HCT116 (cell line): ENCODE measurements at regions not wholly inside any gene's neighbourhood (a gene's known extent, or its start where the extent isn't known, plus 50 kb on each side); places are given as distances from the start of the nearest gene placed in this dataset.

Experiments
- ATAC-seq: fragments of 200-7000 bp; cut with Tn5 transposase; 2 replicates; pipeline ENCODE4 v1.9.1; 2020; ENCODE audit warnings: mild to moderate bottlenecking, moderate library complexity
- BruUV-seq: library from RNA; stranded (reverse); fragments of 400-500 nt; replicated peaks from 2 replicates; lab custom pipeline; 2021; lab: Mats Ljungman, UMichigan
- CTCF ChIA-PET: fragments of 300-600 bp; sonication (Branson Sonifier 250); formaldehyde crosslinking; loops from one replicate; lab custom pipeline; 2021; ENCODE audit warnings: antibody characterized with exemption; lab: Charles Lee
- POLR2A ChIA-PET: fragments of 300-600, 350-600 bp; sonication (Branson Sonifier 250); formaldehyde crosslinking; loops from one replicate; lab custom pipeline; 2021; ENCODE audit warnings: antibody characterized with exemption; lab: Charles Lee
- RAD21 ChIA-PET, 2 experiments: fragments of 300-600 bp; sonication (Branson Sonifier 250); formaldehyde crosslinking; loops; one replicate each; lab custom pipeline; 2023; ENCODE audit warnings: low total read pairs in 2 of 2; ENCODE audit not compliant: uncharacterized antibody in 2 of 2, unreplicated experiment in 2 of 2, low non-redundant PET in 1 of 2; lab: Charles Lee
- DNase-seq: peaks from one replicate; pipeline ENCODE4 v3.0.0-alpha.2; 2010; ENCODE audit warnings: low read depth, low spot score
- H2AFZ ChIP-seq: fragments of 200-600 bp; shearing (Covaris generic), sonication (generic); 2 replicates; pipeline ENCODE4 v1.6.1; 2017; ENCODE audit warnings: low read depth, mixed run types, mixed read lengths, antibody characterized with exemption, low read length; ENCODE audit not compliant: poor library complexity, severe bottlenecking
- H3K27ac ChIP-seq: 2 replicates; pipeline ENCODE4 v1.5.1; 2012; ENCODE audit warnings: low read depth, low read length
- H3K27me3 ChIP-seq: fragments of 200-600 bp; sonication (generic); 2 replicates; pipeline ENCODE4 v1.6.1; 2016; ENCODE audit warnings: mixed run types, low read length, mixed read lengths; ENCODE audit not compliant: insufficient read depth
- H3K36me3 ChIP-seq, 2 experiments: fragments of 200-500 bp in 1 of 2; fragments of 200-600 bp in 1 of 2; sonication (Bioruptor generic) in 1 of 2; sonication (generic) in 1 of 2; 2 replicates each; pipeline versions ENCODE4 v1.5.1 to v1.6.1; 2014 to 2016; ENCODE audit warnings: low read length in 2 of 2, inconsistent platforms in 1 of 2, mixed read lengths in 1 of 2, mixed run types in 1 of 2; ENCODE audit not compliant: insufficient read depth in 2 of 2, control insufficient read depth in 1 of 2
- H3K4me1 ChIP-seq, 2 experiments: fragments of 200-600 bp in 1 of 2; sonication (generic) in 1 of 2; 2 replicates each; pipeline versions ENCODE4 v1.5.1 to v1.6.1; 2012 to 2017; ENCODE audit warnings: low read length in 2 of 2, inconsistent platforms in 1 of 2, mild to moderate bottlenecking in 1 of 2, mixed read lengths in 1 of 2, mixed run types in 1 of 2, moderate library complexity in 1 of 2; ENCODE audit not compliant: insufficient read depth in 2 of 2, control insufficient read depth in 1 of 2
- H3K4me2 ChIP-seq: fragments of 200-600 bp; sonication (generic); 2 replicates; pipeline ENCODE4 v1.6.1; 2017; ENCODE audit warnings: mixed run types, low read length, mixed read lengths
- H3K4me3 ChIP-seq, 2 experiments: fragments of 200-600 bp in 1 of 2; sonication (generic) in 1 of 2; replicated peaks in 1 of 2; 2 replicates each; pipeline ENCODE4 v1.5.1; 2011 to 2016; ENCODE audit warnings: low read length in 2 of 2, control low read depth in 1 of 2, low read depth in 1 of 2, mild to moderate bottlenecking in 1 of 2, mixed read lengths in 1 of 2, mixed run types in 1 of 2
- H3K79me2 ChIP-seq: fragments of 200-600 bp; sonication (generic); 2 replicates; pipeline ENCODE4 v1.6.1; 2017; ENCODE audit warnings: mild to moderate bottlenecking, mixed run types, low read length, moderate library complexity, mixed read lengths; ENCODE audit not compliant: insufficient read depth
- H3K9ac ChIP-seq: fragments of 200-600 bp; sonication (generic); 2 replicates; pipeline ENCODE4 v1.6.1; 2016; ENCODE audit warnings: low read length, mixed read lengths
- H3K9me2 ChIP-seq: fragments of 200-600 bp; sonication (generic), shearing (Covaris generic); 2 replicates; pipeline ENCODE4 v1.6.1; 2017; ENCODE audit warnings: mixed run types, mild to moderate bottlenecking, moderate library complexity; ENCODE audit not compliant: insufficient read depth
- H3K9me3 ChIP-seq, 2 experiments: fragments of 200-500 bp in 1 of 2; fragments of 200-600 bp in 1 of 2; sonication (Bioruptor generic) in 1 of 2; sonication (generic) in 1 of 2; 2 replicates each; pipeline ENCODE4 v1.6.1; 2014 to 2017; ENCODE audit warnings: low read length in 2 of 2, mixed read lengths in 2 of 2, inconsistent platforms in 1 of 2, low read depth in 1 of 2, mild to moderate bottlenecking in 1 of 2, mixed run types in 1 of 2, moderate library complexity in 1 of 2; ENCODE audit not compliant: control insufficient read depth in 1 of 2, insufficient read depth in 1 of 2
- H4K20me1 ChIP-seq: fragments of 200-600 bp; sonication (generic), shearing (Covaris generic); 2 replicates; pipeline ENCODE4 v1.6.1; 2017; ENCODE audit warnings: mixed run types, mild to moderate bottlenecking, moderate library complexity; ENCODE audit not compliant: insufficient read depth
- CEBPB ChIP-seq: IDR thresholded peaks from 2 replicates; pipeline ENCODE4 v1.6.1; 2012; ENCODE audit warnings: low read depth
- EGR1 ChIP-seq: IDR thresholded peaks from 2 replicates; pipeline ENCODE4 v1.6.1; 2012; ENCODE audit warnings: low read depth
- EZH2 ChIP-seq: fragments of 200-600 bp; sonication (generic); IDR thresholded peaks from 2 replicates; pipeline ENCODE4 v1.6.1; 2017; ENCODE audit warnings: antibody characterized with exemption, mixed run types
- RAD21 ChIP-seq: IDR thresholded peaks from 2 replicates; pipeline ENCODE4 v1.6.1; 2012; ENCODE audit warnings: low read depth, mild to moderate bottlenecking
- SIN3A ChIP-seq: IDR thresholded peaks from 2 replicates; pipeline ENCODE4 v1.6.1; 2012; ENCODE audit warnings: low read depth
- SP1 ChIP-seq: IDR thresholded peaks from 2 replicates; pipeline ENCODE4 v1.6.1; 2012; ENCODE audit warnings: low read depth
- SRF ChIP-seq: IDR thresholded peaks from 2 replicates; pipeline ENCODE4 v1.6.1; 2012; ENCODE audit warnings: low read depth
- TCF7L2 ChIP-seq: IDR thresholded peaks from 2 replicates; pipeline ENCODE4 v1.7.0; 2011; ENCODE audit warnings: borderline replicate concordance, inconsistent platforms; ENCODE audit not compliant: insufficient read depth, insufficient read length; ENCODE audit errors: extremely low read depth
- YY1 ChIP-seq: IDR thresholded peaks from 2 replicates; pipeline ENCODE4 v1.6.1; 2011; ENCODE audit warnings: low read length, low read depth, moderate library complexity, mild to moderate bottlenecking; ENCODE audit not compliant: insufficient replicate concordance; ENCODE audit errors: extremely low read depth
- ZFX ChIP-seq: fragments of 450-650 bp; IDR thresholded peaks from 2 replicates; pipeline ENCODE4 v1.6.1; 2017
- intact Hi-C: fragments of 100-400 bp; cut with micrococcal nuclease; formaldehyde crosslinking; loops from 2 replicates; pipeline ENCODE4 v1.10.0; 2022
- TF ChIP-seq, protein P1 (sequence below): IDR thresholded peaks from 2 replicates; pipeline ENCODE4 v1.6.1; 2012
- TF ChIP-seq, protein P2 (sequence below): IDR thresholded peaks from 2 replicates; pipeline ENCODE4 v1.6.1; 2012; ENCODE audit warnings: low read depth
- TF ChIP-seq, protein P3 (sequence below), 3 experiments: fragments of 200-600 bp in 1 of 3; sonication (generic) in 1 of 3; IDR thresholded peaks in 2 of 3; conservative IDR thresholded peaks in 1 of 3; 2 replicates each; pipeline ENCODE4 v1.5.1; 2012 to 2017; ENCODE audit warnings: low read depth in 2 of 3, low read length in 2 of 3, antibody characterized with exemption in 1 of 3, borderline replicate concordance in 1 of 3, control low read depth in 1 of 3, mild to moderate bottlenecking in 1 of 3, mixed read lengths in 1 of 3, mixed run types in 1 of 3, moderate library complexity in 1 of 3; ENCODE audit not compliant: insufficient read depth in 1 of 3

DNA sequence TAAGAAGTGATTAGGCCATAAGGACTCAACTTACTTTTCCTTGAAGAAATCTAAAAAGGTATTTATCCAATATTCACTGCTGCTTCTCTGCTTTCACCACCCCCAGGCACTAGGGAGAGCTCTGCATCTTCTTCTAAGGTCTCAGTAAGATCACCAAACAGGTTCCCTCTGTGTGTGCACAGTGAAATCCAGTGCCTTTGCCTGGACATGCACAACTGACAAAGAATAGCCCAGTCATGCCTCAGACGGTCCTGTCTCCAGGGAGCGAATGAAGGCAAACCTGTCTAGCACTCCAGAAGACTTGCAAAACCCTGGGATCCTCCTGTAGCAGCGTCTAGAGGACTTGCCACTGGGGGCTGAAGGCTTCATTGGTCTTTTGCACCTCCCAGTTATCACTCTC is 344.5 kb upstream of the LRATD1 start:
- H3K4me2 ChIP-seq: no peak overlapping the region
- DNase-seq: no peak
- no peaks in the 10 kb centered on the region for H3K9me2 ChIP-seq
- no peaks in the 10 kb centered on the region for H4K20me1 ChIP-seq
- H3K9ac ChIP-seq: no peak overlapping the region
- TF ChIP-seq EZH2: no peak
- TF ChIP-seq SIN3A: no peak
- TF ChIP-seq, protein P1, sequence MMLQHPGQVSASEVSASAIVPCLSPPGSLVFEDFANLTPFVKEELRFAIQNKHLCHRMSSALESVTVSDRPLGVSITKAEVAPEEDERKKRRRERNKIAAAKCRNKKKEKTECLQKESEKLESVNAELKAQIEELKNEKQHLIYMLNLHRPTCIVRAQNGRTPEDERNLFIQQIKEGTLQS: no peak
- no peak for TF ChIP-seq SP1
- TF ChIP-seq, protein P2, sequence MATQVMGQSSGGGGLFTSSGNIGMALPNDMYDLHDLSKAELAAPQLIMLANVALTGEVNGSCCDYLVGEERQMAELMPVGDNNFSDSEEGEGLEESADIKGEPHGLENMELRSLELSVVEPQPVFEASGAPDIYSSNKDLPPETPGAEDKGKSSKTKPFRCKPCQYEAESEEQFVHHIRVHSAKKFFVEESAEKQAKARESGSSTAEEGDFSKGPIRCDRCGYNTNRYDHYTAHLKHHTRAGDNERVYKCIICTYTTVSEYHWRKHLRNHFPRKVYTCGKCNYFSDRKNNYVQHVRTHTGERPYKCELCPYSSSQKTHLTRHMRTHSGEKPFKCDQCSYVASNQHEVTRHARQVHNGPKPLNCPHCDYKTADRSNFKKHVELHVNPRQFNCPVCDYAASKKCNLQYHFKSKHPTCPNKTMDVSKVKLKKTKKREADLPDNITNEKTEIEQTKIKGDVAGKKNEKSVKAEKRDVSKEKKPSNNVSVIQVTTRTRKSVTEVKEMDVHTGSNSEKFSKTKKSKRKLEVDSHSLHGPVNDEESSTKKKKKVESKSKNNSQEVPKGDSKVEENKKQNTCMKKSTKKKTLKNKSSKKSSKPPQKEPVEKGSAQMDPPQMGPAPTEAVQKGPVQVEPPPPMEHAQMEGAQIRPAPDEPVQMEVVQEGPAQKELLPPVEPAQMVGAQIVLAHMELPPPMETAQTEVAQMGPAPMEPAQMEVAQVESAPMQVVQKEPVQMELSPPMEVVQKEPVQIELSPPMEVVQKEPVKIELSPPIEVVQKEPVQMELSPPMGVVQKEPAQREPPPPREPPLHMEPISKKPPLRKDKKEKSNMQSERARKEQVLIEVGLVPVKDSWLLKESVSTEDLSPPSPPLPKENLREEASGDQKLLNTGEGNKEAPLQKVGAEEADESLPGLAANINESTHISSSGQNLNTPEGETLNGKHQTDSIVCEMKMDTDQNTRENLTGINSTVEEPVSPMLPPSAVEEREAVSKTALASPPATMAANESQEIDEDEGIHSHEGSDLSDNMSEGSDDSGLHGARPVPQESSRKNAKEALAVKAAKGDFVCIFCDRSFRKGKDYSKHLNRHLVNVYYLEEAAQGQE: no peak
- TF ChIP-seq, protein P3, sequence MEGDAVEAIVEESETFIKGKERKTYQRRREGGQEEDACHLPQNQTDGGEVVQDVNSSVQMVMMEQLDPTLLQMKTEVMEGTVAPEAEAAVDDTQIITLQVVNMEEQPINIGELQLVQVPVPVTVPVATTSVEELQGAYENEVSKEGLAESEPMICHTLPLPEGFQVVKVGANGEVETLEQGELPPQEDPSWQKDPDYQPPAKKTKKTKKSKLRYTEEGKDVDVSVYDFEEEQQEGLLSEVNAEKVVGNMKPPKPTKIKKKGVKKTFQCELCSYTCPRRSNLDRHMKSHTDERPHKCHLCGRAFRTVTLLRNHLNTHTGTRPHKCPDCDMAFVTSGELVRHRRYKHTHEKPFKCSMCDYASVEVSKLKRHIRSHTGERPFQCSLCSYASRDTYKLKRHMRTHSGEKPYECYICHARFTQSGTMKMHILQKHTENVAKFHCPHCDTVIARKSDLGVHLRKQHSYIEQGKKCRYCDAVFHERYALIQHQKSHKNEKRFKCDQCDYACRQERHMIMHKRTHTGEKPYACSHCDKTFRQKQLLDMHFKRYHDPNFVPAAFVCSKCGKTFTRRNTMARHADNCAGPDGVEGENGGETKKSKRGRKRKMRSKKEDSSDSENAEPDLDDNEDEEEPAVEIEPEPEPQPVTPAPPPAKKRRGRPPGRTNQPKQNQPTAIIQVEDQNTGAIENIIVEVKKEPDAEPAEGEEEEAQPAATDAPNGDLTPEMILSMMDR (IDR thresholded peaks at IDR 0.05 in 2 of 3, conservative IDR thresholded peaks at IDR 0.05 in 1 of 3; ENCODE audit: borderline replicate concordance in 1 of 3, insufficient read depth in 1 of 3, low read depth in 2 of 3, low read length in 2 of 3): no peak
- TF ChIP-seq TCF7L2: no peak
- TF ChIP-seq CEBPB: no peak
- TF ChIP-seq RAD21: no peak
- no peak for TF ChIP-seq YY1
- TF ChIP-seq SRF: no peak
- no peak for TF ChIP-seq ZFX
- no peak for TF ChIP-seq EGR1
- BruUV-seq: no TSS peak
- ChIA-PET POLR2A (no interaction called here), RAD21 (no interaction called here), CTCF (no interaction called here)
- H3K4me3 ChIP-seq: no peak overlapping the region
- H3K27ac ChIP-seq: no peak overlapping the region
- intact Hi-C loops: no loop called here
- no peaks in the 10 kb centered on the region for H3K79me2 ChIP-seq
- no peaks in the 10 kb centered on the region for H3K27me3 ChIP-seq
- ATAC-seq: no peak
- H3K4me1 ChIP-seq: no peaks in the 10 kb centered on the region
- no peaks in the 10 kb centered on the region for H3K36me3 ChIP-seq
- H2AFZ ChIP-seq: no peak overlapping the region
- H3K9me3 ChIP-seq: peaks cover 9 to 21% of the 10 kb centered on the region in 2 experiments; a peak in 2 of 4 replicates
